K562 (cell line): ENCODE measurements at regions not wholly inside any gene's neighbourhood (a gene's known extent, or its start where the extent isn't known, plus 50 kb on each side); places are given as distances from the start of the nearest gene placed in this dataset.

Experiments
- ATAC-seq: fragments of 200-7000 bp; cut with Tn5 transposase; 3 replicates; pipeline ENCODE4 v1.9.1; 2020; ENCODE audit warnings: moderate library complexity
- BruUV-seq: library from RNA; stranded (reverse); fragments of 400-500 nt; replicated peaks from 2 replicates; lab custom pipeline; 2021; lab: Mats Ljungman, UMichigan
- CTCF ChIA-PET: fragments of 300-600 bp; formaldehyde crosslinking; extraction: SDS; loops from one replicate; lab custom pipeline; 2021; ENCODE audit warnings: low intra/inter-chr PET ratio; lab: Yijun Ruan, JAX
- POLR2A ChIA-PET: fragments of 300-600, 350-650 bp; sonication (Branson Sonifier 250); formaldehyde crosslinking; extraction: SDS; loops from one replicate; lab custom pipeline; 2021; ENCODE audit warnings: antibody characterized with exemption, inconsistent platforms; lab: Yijun Ruan, JAX
- DNase-seq, 4 experiments: peaks; one replicate each; pipeline versions ENCODE4 v3.0.0 to v3.0.0-alpha.2; 2011 to 2018; ENCODE audit warnings: low spot score in 3 of 4, mixed read lengths in 3 of 4; ENCODE audit errors: extremely low read depth in 1 of 4
- FAIRE-seq: peaks from 2 replicates; lab custom pipeline; 2011; peaks lifted over from hg19 to GRCh38; lab: Jason Lieb, UNC
- H2AFZ ChIP-seq: 2 replicates; pipeline ENCODE4 v1.6.0; 2011; ENCODE audit warnings: low read depth, low read length, control low read depth, inconsistent platforms
- H3K27ac ChIP-seq: fragments of 200-600 bp; 3 replicates; pipeline ENCODE4 v1.8.0; 2011; ENCODE audit warnings: low read depth, mild to moderate bottlenecking, control low read depth, inconsistent platforms, low read length, moderate library complexity, mixed read lengths; ENCODE audit errors: extremely low read depth
- H3K27me3 ChIP-seq, 2 experiments: fragments of 300-600 bp in 1 of 2; 2 replicates in 1 of 2; 3 replicates in 1 of 2; pipeline versions ENCODE4 v1.6.0 to v1.8.0; 2011; ENCODE audit warnings: inconsistent platforms in 2 of 2, low read length in 2 of 2, mild to moderate bottlenecking in 1 of 2, mixed read lengths in 1 of 2, moderate library complexity in 1 of 2; ENCODE audit not compliant: control insufficient read depth in 2 of 2, insufficient read depth in 2 of 2
- H3K36me3 ChIP-seq: fragments of 300-600 bp; 3 replicates; pipeline ENCODE4 v1.8.0; 2011; ENCODE audit warnings: mild to moderate bottlenecking, low read length, inconsistent platforms; ENCODE audit not compliant: control insufficient read depth, insufficient read depth
- H3K4me1 ChIP-seq, 2 experiments: fragments of 200-600 bp in 1 of 2; replicated peaks in 1 of 2; 2 replicates in 1 of 2; 3 replicates in 1 of 2; pipeline versions ENCODE4 v1.5.1 to v1.8.0; 2011; ENCODE audit warnings: inconsistent platforms in 2 of 2, low read length in 2 of 2, mild to moderate bottlenecking in 1 of 2, mixed read lengths in 1 of 2, moderate library complexity in 1 of 2; ENCODE audit not compliant: control insufficient read depth in 2 of 2, insufficient read depth in 2 of 2
- H3K4me2 ChIP-seq: 2 replicates; pipeline ENCODE4 v1.6.1; 2011; ENCODE audit warnings: low read length, control low read depth, inconsistent platforms, mixed read lengths; ENCODE audit not compliant: insufficient read depth
- H3K4me3 ChIP-seq: fragments of 200-600 bp; sonication (generic), shearing (Covaris generic); 2 replicates; pipeline ENCODE4 v1.5.1; 2016; ENCODE audit warnings: control low read depth, inconsistent platforms
- H3K79me2 ChIP-seq: fragments of 200-600 bp; 3 replicates; pipeline ENCODE4 v1.8.0; 2011; ENCODE audit warnings: low read length, inconsistent platforms; ENCODE audit not compliant: control insufficient read depth, insufficient read depth
- H3K9ac ChIP-seq, 2 experiments: 2 replicates each; pipeline versions ENCODE4 v1.6.0 to v1.6.1; 2011; ENCODE audit warnings: low read depth in 2 of 2, low read length in 2 of 2, control low read depth in 1 of 2, inconsistent platforms in 1 of 2, mild to moderate bottlenecking in 1 of 2, mixed read lengths in 1 of 2; ENCODE audit not compliant: insufficient read depth in 1 of 2
- H3K9me1 ChIP-seq: one replicate; pipeline ENCODE4 v1.6.0; 2011; ENCODE audit warnings: inconsistent platforms, mild to moderate bottlenecking, low read length, moderate library complexity; ENCODE audit not compliant: control insufficient read depth, insufficient read depth
- H3K9me3 ChIP-seq: replicated peaks from 2 replicates; pipeline ENCODE4 v1.5.1; 2011; ENCODE audit warnings: low read depth, low read length, inconsistent platforms; ENCODE audit not compliant: control insufficient read depth, insufficient read depth
- H4K20me1 ChIP-seq: replicated peaks from 2 replicates; pipeline ENCODE4 v1.6.1; 2011; ENCODE audit warnings: low read length, inconsistent platforms, mixed read lengths; ENCODE audit not compliant: control insufficient read depth, insufficient read depth
- CHD7 ChIP-seq: fragments of 200-600 bp; sonication (generic); IDR thresholded peaks from one replicate; pipeline ENCODE4 v1.6.1; 2012; ENCODE audit warnings: mild to moderate bottlenecking, low read depth, low read length, inconsistent platforms
- CTBP1 ChIP-seq: fragments of 450-650 bp; IDR thresholded peaks from 2 replicates; pipeline ENCODE4 v1.6.1; 2016; ENCODE audit warnings: borderline replicate concordance
- GATAD2B ChIP-seq: fragments of 450-650 bp; IDR thresholded peaks from 2 replicates; pipeline ENCODE4 v1.6.1; 2017; ENCODE audit warnings: mild to moderate bottlenecking, borderline replicate concordance
- KDM4B ChIP-seq, 2 experiments: fragments of 450-650 bp in 1 of 2; sonication (generic) in 1 of 2; IDR thresholded peaks; 2 replicates each; pipeline ENCODE4 v1.6.1; 2016 to 2017; ENCODE audit warnings: borderline replicate concordance in 2 of 2, antibody characterized with exemption in 1 of 2, low read depth in 1 of 2, mild to moderate bottlenecking in 1 of 2
- MXI1 ChIP-seq: IDR thresholded peaks from 2 replicates; pipeline ENCODE4 v1.6.1; 2011; ENCODE audit warnings: low read depth, mild to moderate bottlenecking, improper control_type of control experiment, low read length
- NR2C1 ChIP-seq, 2 experiments: fragments of 450-650 bp; IDR thresholded peaks; 2 replicates each; pipeline ENCODE4 v1.6.1; 2017; ENCODE audit warnings: mild to moderate bottlenecking in 2 of 2, antibody characterized with exemption in 1 of 2, inconsistent platforms in 1 of 2, missing compliant biosample characterization in 1 of 2, missing genetic modification characterization in 1 of 2
- STAT5B ChIP-seq: fragments of 250-450 bp; sonication (Bioruptor Pico); IDR thresholded peaks from 2 replicates; pipeline ENCODE4 v1.8.0; 2021; ENCODE audit warnings: mild to moderate bottlenecking, inconsistent platforms
- THRAP3 ChIP-seq: fragments of 450-650 bp; IDR thresholded peaks from 2 replicates; pipeline ENCODE4 v1.6.1; 2016; ENCODE audit warnings: mild to moderate bottlenecking, inconsistent platforms, borderline replicate concordance
- ZNF449 ChIP-seq: fragments of 250-450 bp; sonication (Bioruptor Pico); IDR thresholded peaks from 2 replicates; pipeline ENCODE4 v1.8.0; 2022; ENCODE audit warnings: moderate library complexity, mild to moderate bottlenecking, inconsistent platforms
- WGBS: fragments of 100-300 bp; shearing (Covaris generic); methylation state at CpG from one replicate; pipeline ENCODE4 v1.1.6; 2016; ENCODE audit warnings: low coverage, mixed read lengths; ENCODE audit not compliant: insufficient coverage; ENCODE audit errors: missing lambda C conversion rate; 5-methylcytosine and 5-hydroxymethylcytosine counted together
- in situ Hi-C: fragments of 300-500 bp; cut with MboI; formaldehyde crosslinking; loops from 4 replicates; pipeline ENCODE4 v1.15.0; 2018; ENCODE audit warnings: inconsistent platforms, mixed read lengths
- intact Hi-C: fragments of 100-400 bp; cut with micrococcal nuclease; formaldehyde crosslinking; loops from 2 replicates; pipeline ENCODE4 v1.14.2; 2022

GRCh38 chr4:20041839-20042407, 209.8 kb upstream of the SLIT2 start:
- no peak overlapping the region for H3K27ac ChIP-seq
- no peaks in the 10 kb centered on the region for H3K27me3 ChIP-seq
- no peaks in the 10 kb centered on the region for H3K9me1 ChIP-seq
- H4K20me1 ChIP-seq = no peaks in the 10 kb centered on the region
- H3K9ac ChIP-seq = no peak overlapping the region
- no peaks in the 10 kb centered on the region for H3K36me3 ChIP-seq
- no peaks in the 10 kb centered on the region for H3K4me1 ChIP-seq
- no peaks in the 10 kb centered on the region for H3K9me3 ChIP-seq
- CTCF ChIA-PET = no interaction called here
- no peak overlapping the region for H3K4me3 ChIP-seq
- WGBS = 4% methylated on average over 2 of the region's 2 CpGs
- ATAC-seq = no peak
- in situ Hi-C loops (no loop called here), intact Hi-C loops (no loop called here)
- POLR2A ChIA-PET = interaction anchor here (0.7 kb wide), 1 partner anchor 1499 kb away, joined by 3 read pairs; no protein-coding TSS in a partner anchor
- H2AFZ ChIP-seq = no peak overlapping the region
- FAIRE-seq = no peak
- H3K79me2 ChIP-seq = no peaks in the 10 kb centered on the region
- no TSS peak for BruUV-seq
- no peak for DNase-seq
- no peak overlapping the region for H3K4me2 ChIP-seq
- TF ChIP-seq GATAD2B (no peak), STAT5B (CRISPR knock-in tag) (no peak), NR2C1 (IDR thresholded peaks at IDR 0.05) (no peak), NR2C1 (tag; IDR thresholded peaks at IDR 0.05) (no peak), CHD7 (no peak), CTBP1 (no peak), ZNF449 (CRISPR knock-in tag) (no peak), MXI1 (no peak), KDM4B (IDR thresholded peaks at IDR 0.05; ENCODE audit: borderline replicate concordance in 2 of 2, low read depth in 1 of 2) (no peak), THRAP3 (no peak)
